Left forelimb (tissue), 1 donor: ENCODE measurements at regions not wholly inside any gene's neighbourhood (a gene's known extent, or its start where the extent isn't known, plus 50 kb on each side); places are given as distances from the start of the nearest gene placed in this dataset.
"Not testable (repeated sequence)": the region's sequence is repeated elsewhere in the genome, so short reads cannot be mapped to it uniquely, and the experiment has no call there.

Experiments used
- DNase-seq: peaks from one replicate; pipeline ENCODE4 v3.0.0-alpha.2; 2018; ENCODE audit warnings: low spot score

GRCh38 chr5:32931438-32931837, 220.3 kb downstream of the NPR3 start:
- not testable (repeated sequence) for DNase-seq

GRCh38 chr5:32932241-32932935, 221.3 kb downstream of the NPR3 start:
- no peak for DNase-seq

- DNase-seq = no peak
These were observed 222.6 kb downstream of the NPR3 start for GRCh38 chr5:32933692-32934091.

GRCh38 chr5:32934529-32934928, 223.4 kb downstream of the NPR3 start:
- no peak for DNase-seq

GRCh38 chr5:32935283-32935682, 224.2 kb downstream of the NPR3 start:
- no peak for DNase-seq

- no peak for DNase-seq
These were observed 225.2 kb downstream of the NPR3 start for GRCh38 chr5:32936329-32936728.

- no peak for DNase-seq
These were observed 231.3 kb downstream of the NPR3 start for GRCh38 chr5:32942225-32942989.

- DNase-seq = no peak
These were observed 238.3 kb downstream of the NPR3 start for GRCh38 chr5:32949286-32949970.

GRCh38 chr5:32951003-32951402, 239.9 kb downstream of the NPR3 start:
- DNase-seq = no peak

GRCh38 chr5:32951878-32952277, 240.8 kb downstream of the NPR3 start:
- DNase-seq = no peak

- not testable (repeated sequence) for DNase-seq
These were observed 241.3 kb downstream of the NPR3 start for GRCh38 chr5:32952421-32952820.

- no peak for DNase-seq
These were observed 242.6 kb downstream of the NPR3 start for GRCh38 chr5:32953694-32954093.

GRCh38 chr5:32955814-32956213, 244.7 kb downstream of the NPR3 start:
- DNase-seq = no peak

GRCh38 chr5:32960340-32961058, 249.4 kb downstream of the NPR3 start:
- no peak for DNase-seq

GRCh38 chr5:32961059-32961415, 249.9 kb downstream of the NPR3 start:
- no peak for DNase-seq

- DNase-seq = no peak
These were observed 253.1 kb downstream of the NPR3 start for GRCh38 chr5:32964261-32964660.

GRCh38 chr5:32973646-32974045, 262.5 kb downstream of the NPR3 start:
- DNase-seq = no peak

- DNase-seq = no peak
These were observed 264.7 kb downstream of the NPR3 start for GRCh38 chr5:32975656-32976375.

GRCh38 chr5:32981061-32981460, 269.9 kb downstream of the NPR3 start:
- no peak for DNase-seq

- no peak for DNase-seq
These were observed 273.9 kb downstream of the NPR3 start for GRCh38 chr5:32984851-32985610.

- no peak for DNase-seq
These were observed 278.7 kb downstream of the NPR3 start for GRCh38 chr5:32989815-32990214.
